RPMI8226 (cell line): ENCODE measurements at regions not wholly inside any gene's neighbourhood (a gene's known extent, or its start where the extent isn't known, plus 50 kb on each side); places are given as distances from the start of the nearest gene placed in this dataset.
"Not testable (repeated sequence)": the region's sequence is repeated elsewhere in the genome, so short reads cannot be mapped to it uniquely, and the experiment has no call there.

Source experiments
- DNase-seq: peaks from one replicate; pipeline ENCODE4 v3.0.0-alpha.2; 2015

DNA sequence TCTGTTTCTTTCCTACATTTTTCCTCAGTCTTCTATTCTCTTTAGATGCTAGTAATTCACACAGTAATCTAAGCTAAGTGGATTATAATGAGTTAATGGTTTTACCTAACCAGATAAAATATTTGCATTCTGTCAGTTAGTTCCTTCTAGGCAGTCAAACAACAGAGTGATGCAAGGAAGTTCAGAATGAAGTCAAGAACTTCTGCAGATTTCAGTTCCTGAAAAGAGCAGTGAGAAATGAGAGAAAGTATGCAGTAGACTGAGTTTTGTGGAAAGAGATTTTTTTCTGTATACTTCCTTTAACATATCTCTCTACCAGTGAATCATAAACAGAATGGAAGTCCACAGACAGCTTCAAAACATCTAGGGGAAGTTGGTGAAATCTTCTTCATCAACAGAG, 774.0 kb upstream of the POU3F4 start:
- DNase-seq = no peak

DNA sequence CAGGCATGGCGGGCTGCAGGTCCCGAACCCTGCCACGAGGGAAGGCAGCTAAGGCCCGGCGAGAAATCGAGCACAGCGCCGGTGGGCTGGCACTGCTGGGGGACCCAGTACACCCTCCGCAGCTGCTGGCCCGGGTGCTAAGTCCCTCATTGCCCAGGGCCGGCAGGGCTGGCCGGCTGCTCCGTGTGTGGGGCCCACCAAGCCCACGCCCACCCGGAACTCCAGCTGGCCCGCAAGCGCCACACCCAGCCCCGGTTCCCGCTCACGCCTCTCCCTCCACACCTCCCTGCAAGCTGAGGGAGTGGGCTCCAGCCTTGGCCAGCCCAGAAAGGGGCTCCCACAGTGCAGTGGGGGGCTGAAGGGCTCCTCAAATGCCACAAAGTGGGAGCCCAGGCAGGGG, 769.8 kb upstream of the POU3F4 start:
- DNase-seq = not testable (repeated sequence)

DNA sequence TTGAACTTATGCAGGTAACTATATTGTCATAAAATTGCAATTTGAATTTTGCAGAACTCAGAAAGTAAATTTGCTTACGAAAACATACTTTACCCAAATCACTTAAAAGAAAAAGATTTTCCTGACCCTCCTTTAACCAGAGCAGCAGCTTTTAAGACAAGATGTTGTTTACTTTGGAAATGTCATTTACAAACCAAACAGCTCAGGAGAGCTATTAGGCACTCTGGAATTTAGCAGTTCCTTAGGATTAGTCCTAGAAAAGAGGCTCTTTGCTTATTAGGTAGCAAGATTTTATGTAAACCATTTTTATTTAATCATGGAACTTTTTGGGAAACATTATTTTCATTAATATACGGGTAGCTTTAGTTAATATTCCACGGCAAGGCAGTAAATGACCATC, 765.7 kb upstream of the POU3F4 start:
- no peak for DNase-seq

DNA sequence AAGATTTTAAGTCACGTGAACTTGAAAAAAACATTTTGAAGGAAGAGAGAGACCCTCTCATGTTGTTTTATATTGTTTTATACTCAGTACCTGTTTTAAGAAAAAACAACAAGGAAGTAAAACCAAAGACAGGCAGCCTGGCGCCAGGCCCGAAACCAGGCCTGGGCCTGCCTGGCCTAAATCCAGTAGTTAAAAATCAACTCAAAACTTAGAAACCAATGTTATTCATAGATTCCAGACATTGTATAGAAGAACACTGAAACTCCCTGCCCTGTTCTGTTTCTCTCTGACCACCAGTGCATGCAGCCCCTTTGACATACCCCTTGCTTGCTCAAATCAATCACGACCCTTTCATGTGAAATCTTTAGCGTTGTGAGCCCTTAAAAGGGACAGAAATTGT, 762.4 kb upstream of the POU3F4 start:
- DNase-seq = not testable (repeated sequence)

DNA sequence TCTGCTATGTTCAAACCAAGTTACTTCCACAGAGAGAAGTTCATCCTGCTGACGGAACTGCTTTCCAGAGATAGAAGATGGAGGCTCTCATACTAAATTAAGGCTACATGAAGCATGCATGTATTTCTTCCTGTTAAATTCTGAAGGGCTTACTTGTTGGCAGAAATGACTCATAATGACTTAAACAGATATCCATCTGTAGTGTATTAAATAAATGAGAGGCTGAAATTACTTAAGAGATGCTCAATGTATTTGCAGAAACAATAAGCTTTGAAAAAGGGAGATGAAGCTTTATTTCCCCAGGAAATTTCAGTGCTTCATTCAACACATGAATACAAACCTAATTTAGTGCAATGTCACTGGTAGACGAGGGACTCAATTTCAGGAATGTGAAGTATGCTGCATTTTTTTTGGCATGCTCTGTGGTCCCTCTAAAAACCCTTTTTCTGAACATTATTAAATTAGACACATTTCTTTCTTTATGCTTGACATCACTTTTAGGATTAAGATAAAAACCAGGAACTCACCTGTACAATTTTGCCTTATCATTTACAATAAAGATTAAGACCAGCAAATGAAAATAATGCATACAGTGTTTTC, 759.1 kb upstream of the POU3F4 start:
- no peak for DNase-seq

DNA sequence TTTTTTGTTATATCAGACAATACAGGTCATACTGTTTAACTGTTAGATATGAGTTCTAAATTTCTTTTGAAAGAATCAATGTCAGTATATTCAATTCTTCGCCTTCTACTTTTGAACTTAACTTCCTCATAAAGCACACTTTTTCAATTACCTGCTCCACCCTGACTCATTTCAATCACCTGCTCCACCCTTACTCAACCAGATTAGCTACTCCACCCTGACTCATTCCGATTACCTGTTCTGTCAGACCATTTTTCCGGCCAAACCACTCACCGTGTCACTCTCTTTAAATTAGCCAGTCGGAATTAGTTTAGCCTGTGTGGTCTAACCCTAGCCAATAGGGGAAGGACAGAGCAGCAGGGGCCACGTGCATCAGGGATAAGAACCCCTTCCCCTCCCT, 751.8 kb upstream of the POU3F4 start:
- DNase-seq = no peak

DNA sequence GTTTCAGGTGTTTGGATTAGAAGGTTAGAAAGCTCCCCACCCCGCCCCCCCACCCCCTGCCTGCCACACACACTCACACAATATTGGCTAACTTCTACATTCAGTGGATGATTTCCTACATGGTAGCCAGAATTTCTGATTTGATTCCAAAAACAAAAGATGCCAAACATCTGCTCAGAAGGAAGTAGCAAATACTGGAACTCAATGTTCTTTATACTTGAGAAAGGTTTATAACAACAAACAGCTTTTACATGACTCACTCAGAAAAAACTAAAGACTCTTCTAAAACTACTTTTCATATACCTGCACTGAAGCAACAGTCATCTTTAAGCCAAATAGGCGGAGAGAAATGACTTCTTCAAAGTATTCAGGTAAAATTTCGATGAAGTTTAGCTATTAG, 750.5 kb upstream of the POU3F4 start:
- no peak for DNase-seq

DNA sequence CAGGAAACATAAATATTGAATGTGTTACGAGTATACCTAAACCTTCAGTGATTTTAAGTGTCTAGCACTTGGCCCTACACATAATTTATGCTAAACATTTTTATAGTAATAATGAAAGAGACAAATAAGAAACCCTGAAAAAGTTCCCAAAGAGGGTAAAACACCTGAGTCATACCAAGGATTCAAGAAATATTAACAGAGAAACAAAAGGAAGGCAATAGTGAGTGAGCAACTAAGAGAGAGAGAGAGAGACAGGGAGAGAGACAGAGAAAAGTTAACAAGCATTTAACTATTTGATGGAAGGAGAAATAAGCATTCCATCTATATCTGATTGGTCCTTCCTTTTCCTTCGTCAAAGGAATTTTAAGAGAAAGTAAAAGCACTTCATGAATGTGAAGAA, 743.6 kb upstream of the POU3F4 start:
- DNase-seq = no peak

DNA sequence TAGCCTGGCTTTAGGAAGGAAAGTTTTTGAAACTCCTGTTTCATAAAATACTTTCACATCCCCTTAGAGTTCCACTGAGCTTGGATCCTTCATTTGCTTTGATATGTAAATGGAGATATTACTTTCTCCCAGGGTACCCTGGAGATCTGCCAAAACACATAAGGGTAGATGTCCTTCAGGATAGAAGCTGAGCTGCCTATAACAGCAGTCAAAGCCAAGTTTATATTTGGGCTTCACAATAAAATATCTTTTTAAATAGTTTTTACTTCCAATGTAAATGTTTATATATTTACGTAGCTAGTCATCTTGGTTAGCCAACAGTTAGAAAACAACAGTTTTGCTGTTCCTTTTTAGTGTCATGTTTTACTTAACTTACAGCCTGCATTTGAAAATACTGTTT, 742.3 kb upstream of the POU3F4 start:
- DNase-seq = no peak

DNA sequence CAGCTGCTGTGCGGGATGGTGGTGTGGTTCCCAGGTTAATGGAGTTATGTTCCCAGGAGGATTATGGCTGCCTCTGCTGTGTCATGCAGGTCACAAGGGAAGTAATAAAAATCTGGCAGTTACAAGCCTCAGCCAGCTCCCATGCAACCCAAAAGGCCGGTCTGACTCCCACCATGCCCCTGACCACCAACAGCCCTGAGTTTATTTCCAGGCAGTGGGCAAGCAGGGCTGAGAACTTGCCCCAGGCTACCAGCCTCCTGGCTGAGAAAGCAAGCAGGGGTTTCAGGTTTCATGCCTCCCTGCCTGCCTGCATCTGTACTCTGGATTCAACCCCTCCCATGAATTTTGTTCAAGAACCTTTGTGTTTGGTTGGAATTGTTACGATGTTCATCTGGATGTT, 732.7 kb upstream of the POU3F4 start:
- DNase-seq = no peak

DNA sequence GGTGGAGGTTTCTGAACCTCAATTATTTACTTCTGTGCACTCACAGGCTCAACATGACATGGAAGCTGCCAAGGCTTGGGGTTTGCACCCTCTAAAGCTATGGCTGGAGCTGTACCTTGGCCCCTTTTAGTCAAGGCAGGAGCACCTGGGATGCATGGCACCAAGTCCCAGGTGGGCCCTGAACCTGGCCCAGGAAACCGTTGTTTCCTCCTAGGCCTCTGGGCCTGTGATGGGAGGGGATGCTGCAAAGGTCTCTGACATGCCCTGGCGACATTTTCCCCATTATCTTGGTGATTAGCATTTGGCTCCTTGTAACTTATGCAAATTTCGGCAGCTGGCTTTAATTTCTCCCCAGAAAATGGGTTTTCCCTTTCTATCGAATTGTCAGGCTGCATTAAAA, 726.1 kb upstream of the POU3F4 start:
- DNase-seq = no peak

DNA sequence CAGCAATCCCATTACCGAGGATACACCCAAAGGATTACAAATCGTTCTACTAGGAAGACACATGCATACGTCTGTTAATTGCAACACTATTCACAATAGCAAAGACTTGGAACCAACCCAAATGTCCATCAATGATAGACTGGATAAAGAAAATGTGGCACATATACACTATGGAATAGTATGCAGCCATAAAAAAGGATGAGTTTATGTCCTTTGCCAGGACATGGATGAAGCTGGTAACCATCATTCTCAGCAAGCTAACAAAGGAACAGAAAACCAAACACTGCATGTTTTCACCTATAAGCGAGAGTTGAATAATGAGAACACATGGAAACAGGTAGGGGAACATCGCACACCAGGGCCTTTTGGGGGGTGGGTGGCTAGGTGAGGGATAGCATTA, 695.2 kb upstream of the POU3F4 start:
- not testable (repeated sequence) for DNase-seq

DNA sequence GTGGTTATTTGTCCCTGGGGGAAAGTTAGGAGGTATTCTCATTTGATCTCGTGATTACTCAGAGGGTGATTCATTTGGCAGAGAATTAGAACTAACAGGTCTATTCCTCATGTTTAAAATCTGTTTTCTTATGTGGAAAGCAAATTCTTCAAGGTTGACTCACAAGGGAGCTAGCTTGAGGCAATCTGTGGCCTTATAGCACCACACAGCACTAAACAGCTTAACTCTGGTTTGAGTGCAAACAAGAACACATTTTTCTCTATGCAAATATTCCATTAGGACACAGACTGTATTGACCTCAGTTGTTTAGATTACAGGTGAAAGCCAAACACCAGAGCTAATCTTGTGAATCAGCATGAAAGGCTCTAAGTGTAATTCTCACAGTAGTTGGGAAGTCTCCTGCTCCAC, 694.4 kb upstream of the POU3F4 start:
- no peak for DNase-seq

DNA sequence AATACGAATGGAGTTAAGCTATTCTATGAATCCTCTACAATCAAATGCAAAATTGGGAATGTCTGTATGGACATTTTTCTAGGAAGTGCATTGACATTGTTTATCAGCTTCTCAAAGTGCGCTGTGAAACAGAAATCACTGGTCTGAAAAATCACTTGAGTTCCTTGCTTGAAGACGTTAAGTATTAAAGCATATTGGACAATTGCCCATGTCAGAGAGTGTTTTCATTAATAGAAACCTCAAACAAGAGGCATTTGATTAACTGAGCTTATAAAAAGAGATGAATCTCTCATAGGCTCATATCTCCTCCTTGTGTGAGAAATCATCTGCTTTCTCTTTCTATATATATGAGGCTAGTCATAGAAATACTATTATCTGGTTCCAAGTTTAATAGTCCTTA, 692.1 kb upstream of the POU3F4 start:
- no peak for DNase-seq

DNA sequence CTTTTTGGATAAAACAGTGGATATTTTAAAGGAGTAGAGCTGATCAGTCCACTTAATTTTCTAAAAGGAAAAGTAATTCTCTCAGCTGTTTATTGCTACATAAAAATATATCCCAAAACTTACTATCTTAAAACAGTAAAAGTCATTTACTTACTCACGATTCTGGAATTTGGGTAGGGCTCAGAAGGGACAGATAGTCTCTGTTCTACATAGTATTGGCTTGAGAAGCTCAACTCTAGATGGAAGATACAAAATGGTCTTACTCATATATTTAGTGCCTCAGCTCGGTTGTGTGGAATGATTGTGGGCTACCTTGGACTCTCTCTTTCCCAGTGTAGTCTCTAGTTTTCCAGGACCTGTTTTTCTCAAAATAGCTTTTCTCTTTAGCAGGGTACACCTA, 691.5 kb upstream of the POU3F4 start:
- no peak for DNase-seq

DNA sequence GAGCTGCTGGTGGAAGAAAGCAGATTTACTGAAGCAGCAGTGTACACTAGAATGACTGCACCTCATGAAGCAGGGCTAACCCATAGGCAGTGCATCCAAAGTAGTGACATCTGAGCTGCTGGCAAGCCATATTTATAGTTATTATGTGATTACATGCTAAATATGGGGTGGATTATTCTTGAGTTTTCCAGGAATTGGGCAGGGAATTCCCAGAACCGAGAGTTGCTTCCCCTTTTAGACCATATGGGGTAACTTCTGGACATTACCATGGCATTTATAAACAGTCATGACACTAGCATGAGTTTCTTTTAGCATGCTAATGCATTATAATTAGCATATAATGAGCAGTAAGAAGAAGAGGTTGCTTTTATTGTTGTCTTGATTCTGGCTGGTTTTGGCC, 665.8 kb upstream of the POU3F4 start:
- DNase-seq = no peak

DNA sequence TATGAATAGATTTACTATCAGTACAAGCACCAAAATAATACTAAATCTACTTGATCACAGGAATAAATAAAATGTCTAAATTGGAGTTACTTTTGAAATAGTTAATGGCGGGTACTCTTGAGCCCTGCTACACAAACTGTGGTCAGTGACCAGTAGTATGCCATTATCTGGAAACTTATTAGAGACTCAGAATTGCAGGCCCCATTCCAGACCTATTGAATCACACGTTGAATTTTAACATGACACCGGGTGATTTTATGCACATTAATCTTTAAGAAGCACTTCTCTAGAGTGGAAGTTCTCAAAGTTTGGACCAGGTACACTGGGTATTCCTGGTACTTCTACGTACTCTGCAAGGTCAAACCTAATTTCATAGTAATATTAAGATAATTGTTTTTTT, 660.0 kb upstream of the POU3F4 start:
- no peak for DNase-seq
